GM23338 (cell line): ENCODE measurements at regions not wholly inside any gene's neighbourhood (a gene's known extent, or its start where the extent isn't known, plus 50 kb on each side); places are given as distances from the start of the nearest gene placed in this dataset.

Experiments used
- ATAC-seq: fragments of 200-7000 bp; cut with Tn5 transposase; 3 replicates; pipeline ENCODE4 v1.9.1; 2020
- DNase-seq: peaks from one replicate; pipeline ENCODE4 v3.0.0-alpha.2; 2015; ENCODE audit warnings: low spot score
- H2AFZ ChIP-seq: fragments of 200-600 bp; sonication (generic); 2 replicates; pipeline ENCODE4 v1.8.0; 2016; ENCODE audit warnings: antibody characterized with exemption, mild to moderate bottlenecking, moderate library complexity
- H3F3A ChIP-seq: fragments of 200-600 bp; sonication (generic); replicated peaks from 2 replicates; pipeline ENCODE4 v1.8.0; 2017; ENCODE audit warnings: antibody characterized with exemption, mixed run types, low read depth
- H3K27ac ChIP-seq: fragments of 200-600 bp; sonication (generic); 2 replicates; pipeline ENCODE4 v1.6.1; 2016; ENCODE audit warnings: low read depth
- H3K27me3 ChIP-seq: fragments of 200-600 bp; sonication (generic); 2 replicates; pipeline ENCODE4 v1.8.0; 2016; ENCODE audit warnings: mild to moderate bottlenecking, mixed run types, moderate library complexity; ENCODE audit not compliant: insufficient read depth
- H3K36me3 ChIP-seq: fragments of 200-600 bp; sonication (generic); 2 replicates; pipeline ENCODE4 v1.8.0; 2016; ENCODE audit warnings: mild to moderate bottlenecking; ENCODE audit not compliant: insufficient read depth
- H3K4me1 ChIP-seq: fragments of 200-600 bp; sonication (generic); 2 replicates; pipeline ENCODE4 v1.8.0; 2016; ENCODE audit warnings: mild to moderate bottlenecking, moderate library complexity; ENCODE audit not compliant: insufficient read depth
- H3K4me2 ChIP-seq: fragments of 200-600 bp; sonication (generic); 2 replicates; pipeline ENCODE4 v1.7.1; 2017; ENCODE audit warnings: mixed run types
- H3K4me3 ChIP-seq: fragments of 200-600 bp; sonication (generic); 2 replicates; pipeline ENCODE4 v1.6.1; 2016; ENCODE audit warnings: mixed run types
- H3K79me2 ChIP-seq: fragments of 200-600 bp; sonication (generic); replicated peaks from 2 replicates; pipeline ENCODE4 v1.8.0; 2017; ENCODE audit warnings: mild to moderate bottlenecking; ENCODE audit not compliant: insufficient read depth
- H3K9me2 ChIP-seq: fragments of 200-600 bp; sonication (generic); 2 replicates; pipeline ENCODE4 v1.8.0; 2017; ENCODE audit not compliant: insufficient read depth
- H4K20me1 ChIP-seq: fragments of 200-600 bp; sonication (generic); replicated peaks from 2 replicates; pipeline ENCODE4 v1.8.0; 2017; ENCODE audit warnings: mild to moderate bottlenecking; ENCODE audit not compliant: insufficient read depth
- H3K27ac Mint-ChIP-seq: 2 replicates; pipeline ENCODE4 v1.8.0; 2020; ENCODE audit warnings: inconsistent platforms, mild to moderate bottlenecking, moderate library complexity, mixed read lengths
- H3K27me3 Mint-ChIP-seq: 3 replicates; pipeline ENCODE4 v1.8.0; 2022; ENCODE audit warnings: low read depth, mild to moderate bottlenecking, moderate library complexity, mixed read lengths, inconsistent platforms; ENCODE audit not compliant: insufficient read depth, poor library complexity
- H3K36me3 Mint-ChIP-seq: 3 replicates; pipeline ENCODE4 v1.8.0; 2021; ENCODE audit warnings: low read depth, mild to moderate bottlenecking, inconsistent platforms, moderate library complexity, mixed read lengths
- H3K4me1 Mint-ChIP-seq: 3 replicates; pipeline ENCODE4 v1.8.0; 2020; ENCODE audit warnings: mild to moderate bottlenecking, inconsistent platforms, mixed read lengths
- H3K4me3 Mint-ChIP-seq: 3 replicates; pipeline ENCODE4 v1.8.0; 2021; ENCODE audit warnings: moderate library complexity, mild to moderate bottlenecking, inconsistent platforms, mixed read lengths
- H3K9me3 Mint-ChIP-seq: 3 replicates; pipeline ENCODE4 v1.8.0; 2020; ENCODE audit warnings: moderate library complexity, mild to moderate bottlenecking, inconsistent platforms, mixed read lengths
- EZH2phosphoT487 ChIP-seq: fragments of 200-600 bp; sonication (generic); IDR thresholded peaks from one replicate; pipeline ENCODE4 v1.8.1; 2018; ENCODE audit warnings: antibody characterized with exemption; ENCODE audit not compliant: unreplicated experiment
- NANOG ChIP-seq: IDR thresholded peaks from 2 replicates; pipeline ENCODE4 v1.6.1; 2016; ENCODE audit warnings: antibody characterized with exemption, borderline replicate concordance
- POLR2AphosphoS5 ChIP-seq: IDR thresholded peaks from 2 replicates; pipeline ENCODE4 v1.6.1; 2016; ENCODE audit warnings: antibody characterized with exemption, low read depth
- ZNF114 ChIP-seq: fragments of 250-450 bp; sonication (Bioruptor Pico); IDR thresholded peaks from 2 replicates; pipeline ENCODE4 v1.5.0; 2020; ENCODE audit warnings: mild to moderate bottlenecking, moderate library complexity
- ZNF331 ChIP-seq: fragments of 250-450 bp; sonication (Bioruptor Pico); IDR thresholded peaks from 2 replicates; pipeline ENCODE4 v1.5.0; 2020; ENCODE audit warnings: low read depth, mild to moderate bottlenecking, moderate library complexity
- TF ChIP-seq, protein P1 (sequence below): IDR thresholded peaks from one replicate; pipeline ENCODE4 v1.6.1; 2018; ENCODE audit warnings: antibody characterized with exemption; ENCODE audit not compliant: unreplicated experiment
- TF ChIP-seq, protein P2 (sequence below): fragments of 250-450 bp; sonication (Bioruptor Pico); IDR thresholded peaks from 2 replicates; pipeline ENCODE4 v1.5.0; 2020; ENCODE audit warnings: mild to moderate bottlenecking, moderate library complexity

DNA sequence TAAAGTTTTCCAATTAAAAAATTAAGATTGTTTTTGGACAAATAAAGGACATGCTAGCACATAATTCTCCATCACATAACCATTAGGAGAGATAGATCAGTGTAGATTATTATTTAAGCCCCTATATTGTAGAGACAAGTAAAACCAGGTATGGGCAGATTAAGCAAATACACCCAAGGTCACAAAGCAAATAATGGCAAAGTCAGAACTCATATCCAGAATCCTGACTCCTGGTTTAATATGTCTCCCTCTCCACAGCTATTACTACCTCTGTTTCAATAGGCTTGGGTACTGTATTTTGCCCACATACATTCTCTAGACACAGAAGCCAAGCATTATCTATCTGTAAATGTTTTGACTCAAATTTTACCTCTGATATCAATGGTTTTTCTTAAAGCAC is 282.3 kb downstream of the EPHA4 start:
- H3K27me3 Mint-ChIP-seq = no peaks in the 10 kb centered on the region
- Histone ChIP-seq H3F3A (no peaks in the 10 kb centered on the region), H3K4me2 (no peak overlapping the region), H3K4me1 (peaks cover 14% of the 10 kb centered on the region), H4K20me1 (no peaks in the 10 kb centered on the region), H3K27me3 (no peaks in the 10 kb centered on the region), H2AFZ (no peak overlapping the region), H3K9me2 (peaks cover 4% of the 10 kb centered on the region; the same call in 1 of the 2 replicates), H3K4me3 (no peak overlapping the region), H3K27ac (no peak overlapping the region), H3K79me2 (no peaks in the 10 kb centered on the region), H3K36me3 (no peaks in the 10 kb centered on the region)
- peaks cover 17% of the 10 kb centered on the region for H3K4me1 Mint-ChIP-seq
- no peak for TF ChIP-seq EZH2phosphoT487
- TF ChIP-seq, protein P1, sequence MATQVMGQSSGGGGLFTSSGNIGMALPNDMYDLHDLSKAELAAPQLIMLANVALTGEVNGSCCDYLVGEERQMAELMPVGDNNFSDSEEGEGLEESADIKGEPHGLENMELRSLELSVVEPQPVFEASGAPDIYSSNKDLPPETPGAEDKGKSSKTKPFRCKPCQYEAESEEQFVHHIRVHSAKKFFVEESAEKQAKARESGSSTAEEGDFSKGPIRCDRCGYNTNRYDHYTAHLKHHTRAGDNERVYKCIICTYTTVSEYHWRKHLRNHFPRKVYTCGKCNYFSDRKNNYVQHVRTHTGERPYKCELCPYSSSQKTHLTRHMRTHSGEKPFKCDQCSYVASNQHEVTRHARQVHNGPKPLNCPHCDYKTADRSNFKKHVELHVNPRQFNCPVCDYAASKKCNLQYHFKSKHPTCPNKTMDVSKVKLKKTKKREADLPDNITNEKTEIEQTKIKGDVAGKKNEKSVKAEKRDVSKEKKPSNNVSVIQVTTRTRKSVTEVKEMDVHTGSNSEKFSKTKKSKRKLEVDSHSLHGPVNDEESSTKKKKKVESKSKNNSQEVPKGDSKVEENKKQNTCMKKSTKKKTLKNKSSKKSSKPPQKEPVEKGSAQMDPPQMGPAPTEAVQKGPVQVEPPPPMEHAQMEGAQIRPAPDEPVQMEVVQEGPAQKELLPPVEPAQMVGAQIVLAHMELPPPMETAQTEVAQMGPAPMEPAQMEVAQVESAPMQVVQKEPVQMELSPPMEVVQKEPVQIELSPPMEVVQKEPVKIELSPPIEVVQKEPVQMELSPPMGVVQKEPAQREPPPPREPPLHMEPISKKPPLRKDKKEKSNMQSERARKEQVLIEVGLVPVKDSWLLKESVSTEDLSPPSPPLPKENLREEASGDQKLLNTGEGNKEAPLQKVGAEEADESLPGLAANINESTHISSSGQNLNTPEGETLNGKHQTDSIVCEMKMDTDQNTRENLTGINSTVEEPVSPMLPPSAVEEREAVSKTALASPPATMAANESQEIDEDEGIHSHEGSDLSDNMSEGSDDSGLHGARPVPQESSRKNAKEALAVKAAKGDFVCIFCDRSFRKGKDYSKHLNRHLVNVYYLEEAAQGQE = no peak
- no peaks in the 10 kb centered on the region for H3K9me3 Mint-ChIP-seq
- no peak overlapping the region for H3K27ac Mint-ChIP-seq
- no peaks in the 10 kb centered on the region for H3K36me3 Mint-ChIP-seq
- DNase-seq = no peak
- ATAC-seq = no peak
- no peak overlapping the region for H3K4me3 Mint-ChIP-seq

DNA sequence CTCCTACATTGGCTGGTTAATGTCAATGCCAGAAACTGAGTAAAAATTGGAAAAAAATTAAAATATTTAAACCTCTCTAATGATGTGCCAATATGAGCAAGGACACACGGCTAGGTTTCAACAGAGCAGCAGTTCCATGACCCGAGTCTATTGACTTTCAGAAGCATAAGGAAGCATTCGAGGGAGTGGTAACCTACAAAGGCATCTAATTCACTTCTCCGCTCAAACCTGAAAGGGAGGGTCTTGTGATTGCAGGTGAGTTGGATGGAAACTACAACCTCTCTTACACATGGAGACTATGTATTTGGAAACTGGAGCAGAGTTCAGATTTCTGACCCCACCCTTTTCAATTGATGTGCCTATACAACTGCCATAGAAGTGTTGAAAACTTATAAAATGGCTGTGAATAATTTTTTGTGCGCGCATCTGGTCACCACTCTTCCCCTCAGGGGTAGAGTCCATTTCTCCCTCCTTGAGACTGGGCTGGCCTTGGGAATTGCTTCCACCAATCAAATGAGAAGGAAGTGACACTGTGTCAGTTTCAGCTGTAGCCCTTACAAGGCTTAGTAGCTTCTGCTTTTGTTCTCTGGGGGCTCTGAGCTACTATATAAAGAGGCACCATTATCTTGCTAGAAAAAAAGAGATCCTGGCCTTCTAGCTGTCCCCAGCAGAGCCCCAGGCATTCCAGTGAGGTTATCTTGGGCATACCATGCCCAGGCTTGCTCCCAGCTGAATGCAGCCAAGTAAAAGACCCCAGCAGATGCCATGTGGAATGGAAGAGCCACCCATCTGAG is 278.0 kb downstream of the EPHA4 start:
- Histone ChIP-seq H3K36me3 (no peaks in the 10 kb centered on the region), H2AFZ (peak overlapping the region; percentile 83; the same call in 1 of the 2 replicates), H3K27ac (no peak overlapping the region), H3K27me3 (no peaks in the 10 kb centered on the region), H3K4me3 (no peak overlapping the region), H3F3A (no peaks in the 10 kb centered on the region), H4K20me1 (no peaks in the 10 kb centered on the region), H3K79me2 (no peaks in the 10 kb centered on the region), H3K4me2 (no peak overlapping the region), H3K9me2 (no peaks in the 10 kb centered on the region), H3K4me1 (peaks cover 6% of the 10 kb centered on the region; the same call in 1 of the 2 replicates)
- ATAC-seq (peak; percentile 60), DNase-seq (no peak)
- no peaks in the 10 kb centered on the region for H3K9me3 Mint-ChIP-seq
- no peaks in the 10 kb centered on the region for H3K27me3 Mint-ChIP-seq
- H3K27ac Mint-ChIP-seq = no peak overlapping the region
- no peaks in the 10 kb centered on the region for H3K36me3 Mint-ChIP-seq
- H3K4me1 Mint-ChIP-seq = peaks cover 5% of the 10 kb centered on the region
- no peak overlapping the region for H3K4me3 Mint-ChIP-seq
- TF ChIP-seq ZNF331 (CRISPR knock-in tag) = no peak
- TF ChIP-seq, protein P2, sequence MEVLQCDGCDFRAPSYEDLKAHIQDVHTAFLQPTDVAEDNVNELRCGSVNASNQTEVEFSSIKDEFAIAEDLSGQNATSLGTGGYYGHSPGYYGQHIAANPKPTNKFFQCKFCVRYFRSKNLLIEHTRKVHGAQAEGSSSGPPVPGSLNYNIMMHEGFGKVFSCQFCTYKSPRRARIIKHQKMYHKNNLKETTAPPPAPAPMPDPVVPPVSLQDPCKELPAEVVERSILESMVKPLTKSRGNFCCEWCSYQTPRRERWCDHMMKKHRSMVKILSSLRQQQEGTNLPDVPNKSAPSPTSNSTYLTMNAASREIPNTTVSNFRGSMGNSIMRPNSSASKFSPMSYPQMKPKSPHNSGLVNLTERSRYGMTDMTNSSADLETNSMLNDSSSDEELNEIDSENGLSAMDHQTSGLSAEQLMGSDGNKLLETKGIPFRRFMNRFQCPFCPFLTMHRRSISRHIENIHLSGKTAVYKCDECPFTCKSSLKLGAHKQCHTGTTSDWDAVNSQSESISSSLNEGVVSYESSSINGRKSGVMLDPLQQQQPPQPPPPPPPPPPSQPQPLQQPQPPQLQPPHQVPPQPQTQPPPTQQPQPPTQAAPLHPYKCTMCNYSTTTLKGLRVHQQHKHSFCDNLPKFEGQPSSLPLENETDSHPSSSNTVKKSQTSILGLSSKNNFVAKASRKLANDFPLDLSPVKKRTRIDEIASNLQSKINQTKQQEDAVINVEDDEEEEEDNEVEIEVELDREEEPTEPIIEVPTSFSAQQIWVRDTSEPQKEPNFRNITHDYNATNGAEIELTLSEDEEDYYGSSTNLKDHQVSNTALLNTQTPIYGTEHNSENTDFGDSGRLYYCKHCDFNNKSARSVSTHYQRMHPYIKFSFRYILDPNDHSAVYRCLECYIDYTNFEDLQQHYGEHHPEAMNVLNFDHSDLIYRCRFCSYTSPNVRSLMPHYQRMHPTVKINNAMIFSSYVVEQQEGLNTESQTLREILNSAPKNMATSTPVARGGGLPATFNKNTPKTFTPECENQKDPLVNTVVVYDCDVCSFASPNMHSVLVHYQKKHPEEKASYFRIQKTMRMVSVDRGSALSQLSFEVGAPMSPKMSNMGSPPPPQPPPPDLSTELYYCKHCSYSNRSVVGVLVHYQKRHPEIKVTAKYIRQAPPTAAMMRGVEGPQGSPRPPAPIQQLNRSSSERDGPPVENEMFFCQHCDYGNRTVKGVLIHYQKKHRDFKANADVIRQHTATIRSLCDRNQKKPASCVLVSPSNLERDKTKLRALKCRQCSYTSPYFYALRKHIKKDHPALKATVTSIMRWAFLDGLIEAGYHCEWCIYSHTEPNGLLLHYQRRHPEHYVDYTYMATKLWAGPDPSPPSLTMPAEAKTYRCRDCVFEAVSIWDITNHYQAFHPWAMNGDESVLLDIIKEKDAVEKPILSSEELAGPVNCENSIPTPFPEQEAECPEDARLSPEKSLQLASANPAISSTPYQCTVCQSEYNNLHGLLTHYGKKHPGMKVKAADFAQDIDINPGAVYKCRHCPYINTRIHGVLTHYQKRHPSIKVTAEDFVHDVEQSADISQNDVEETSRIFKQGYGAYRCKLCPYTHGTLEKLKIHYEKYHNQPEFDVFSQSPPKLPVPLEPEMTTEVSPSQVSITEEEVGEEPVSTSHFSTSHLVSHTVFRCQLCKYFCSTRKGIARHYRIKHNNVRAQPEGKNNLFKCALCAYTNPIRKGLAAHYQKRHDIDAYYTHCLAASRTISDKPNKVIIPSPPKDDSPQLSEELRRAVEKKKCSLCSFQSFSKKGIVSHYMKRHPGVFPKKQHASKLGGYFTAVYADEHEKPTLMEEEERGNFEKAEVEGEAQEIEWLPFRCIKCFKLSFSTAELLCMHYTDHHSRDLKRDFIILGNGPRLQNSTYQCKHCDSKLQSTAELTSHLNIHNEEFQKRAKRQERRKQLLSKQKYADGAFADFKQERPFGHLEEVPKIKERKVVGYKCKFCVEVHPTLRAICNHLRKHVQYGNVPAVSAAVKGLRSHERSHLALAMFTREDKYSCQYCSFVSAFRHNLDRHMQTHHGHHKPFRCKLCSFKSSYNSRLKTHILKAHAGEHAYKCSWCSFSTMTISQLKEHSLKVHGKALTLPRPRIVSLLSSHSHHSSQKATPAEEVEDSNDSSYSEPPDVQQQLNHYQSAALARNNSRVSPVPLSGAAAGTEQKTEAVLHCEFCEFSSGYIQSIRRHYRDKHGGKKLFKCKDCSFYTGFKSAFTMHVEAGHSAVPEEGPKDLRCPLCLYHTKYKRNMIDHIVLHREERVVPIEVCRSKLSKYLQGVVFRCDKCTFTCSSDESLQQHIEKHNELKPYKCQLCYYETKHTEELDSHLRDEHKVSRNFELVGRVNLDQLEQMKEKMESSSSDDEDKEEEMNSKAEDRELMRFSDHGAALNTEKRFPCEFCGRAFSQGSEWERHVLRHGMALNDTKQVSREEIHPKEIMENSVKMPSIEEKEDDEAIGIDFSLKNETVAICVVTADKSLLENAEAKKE = no peak
- TF ChIP-seq ZNF114 (CRISPR knock-in tag) = no peak
- TF ChIP-seq, protein P1 = no peak
- no peak for TF ChIP-seq POLR2AphosphoS5
- TF ChIP-seq NANOG = no peak
